Activated CD8-positive, alpha-beta T cell treated with anti-CD3 and anti-CD28 coated beads for 36 hours (primary cell): ENCODE measurements at regions not wholly inside any gene's neighbourhood (a gene's known extent, or its start where the extent isn't known, plus 50 kb on each side); places are given as distances from the start of the nearest gene placed in this dataset.
"Not testable (repeated sequence)": the region's sequence is repeated elsewhere in the genome, so short reads cannot be mapped to it uniquely, and the experiment has no call there.

Experiments
- ATAC-seq: fragments of 200-7000 bp; cut with Tn5 transposase; one replicate; pipeline ENCODE4 v1.10.0; 2021; ENCODE audit warnings: mild to moderate bottlenecking, moderate library complexity
- CTCF ChIA-PET: fragments of 350-600 bp; sonication (Branson Sonifier 250); formaldehyde crosslinking; loops from one replicate; lab custom pipeline; 2021; ENCODE audit warnings: antibody characterized with exemption; lab: Charles Lee
- POLR2A ChIA-PET: fragments of 350-600 bp; sonication (Branson Sonifier 250); formaldehyde crosslinking; loops from one replicate; lab custom pipeline; 2021; ENCODE audit warnings: antibody characterized with exemption; lab: Charles Lee
- DNase-seq: peaks from one replicate; pipeline ENCODE4 v3.0.0-alpha.2; 2020
- H3K27ac Mint-ChIP-seq: one replicate; pipeline ENCODE4 v1.8.0; 2021; ENCODE audit warnings: mild to moderate bottlenecking, mixed read lengths
- H3K27me3 Mint-ChIP-seq: one replicate; pipeline ENCODE4 v1.8.0; 2021; ENCODE audit warnings: mixed read lengths
- H3K36me3 Mint-ChIP-seq: one replicate; pipeline ENCODE4 v1.8.0; 2021; ENCODE audit warnings: low read depth, mixed read lengths
- H3K4me1 Mint-ChIP-seq: one replicate; pipeline ENCODE4 v1.8.0; 2021; ENCODE audit warnings: low read depth, mixed read lengths
- H3K4me3 Mint-ChIP-seq: one replicate; pipeline ENCODE4 v1.8.0; 2021; ENCODE audit warnings: mild to moderate bottlenecking, moderate library complexity, mixed read lengths
- H3K9me3 Mint-ChIP-seq: one replicate; pipeline ENCODE4 v1.8.0; 2021; ENCODE audit warnings: mixed read lengths
- intact Hi-C: fragments of 100-400 bp; cut with micrococcal nuclease; formaldehyde crosslinking; loops from one replicate; pipeline ENCODE4 v1.10.0; 2022
- TF ChIP-seq, protein P1 (sequence below): fragments of 200-600 bp; IDR thresholded peaks from one replicate; pipeline ENCODE4 v1.8.0; 2022; ENCODE audit warnings: antibody characterized with exemption, mild to moderate bottlenecking

DNA sequence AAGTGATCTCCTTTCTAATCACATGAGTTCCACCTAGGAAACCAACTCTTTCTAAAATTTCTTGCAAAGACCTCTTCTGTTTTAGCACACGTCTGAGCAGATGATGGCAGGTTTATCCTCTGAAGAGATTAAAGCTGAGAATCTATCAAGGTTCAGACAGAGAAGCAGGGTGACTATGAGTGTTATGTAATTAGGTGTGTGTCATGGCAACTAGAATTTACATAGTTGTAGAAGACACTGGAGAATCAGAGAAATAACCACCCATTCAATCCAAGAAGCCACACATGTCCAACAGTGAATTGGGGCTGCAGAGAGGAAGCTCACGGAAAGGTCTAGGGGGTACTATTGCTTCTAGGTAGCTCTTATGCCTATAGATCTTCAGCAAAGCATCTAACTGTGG lies 600.5 kb downstream of the PYDC2 start:
- ChIA-PET CTCF (no interaction called here), POLR2A (no interaction called here)
- H3K4me1 Mint-ChIP-seq = no peaks in the 10 kb centered on the region
- H3K27ac Mint-ChIP-seq = no peak overlapping the region
- TF ChIP-seq, protein P1, sequence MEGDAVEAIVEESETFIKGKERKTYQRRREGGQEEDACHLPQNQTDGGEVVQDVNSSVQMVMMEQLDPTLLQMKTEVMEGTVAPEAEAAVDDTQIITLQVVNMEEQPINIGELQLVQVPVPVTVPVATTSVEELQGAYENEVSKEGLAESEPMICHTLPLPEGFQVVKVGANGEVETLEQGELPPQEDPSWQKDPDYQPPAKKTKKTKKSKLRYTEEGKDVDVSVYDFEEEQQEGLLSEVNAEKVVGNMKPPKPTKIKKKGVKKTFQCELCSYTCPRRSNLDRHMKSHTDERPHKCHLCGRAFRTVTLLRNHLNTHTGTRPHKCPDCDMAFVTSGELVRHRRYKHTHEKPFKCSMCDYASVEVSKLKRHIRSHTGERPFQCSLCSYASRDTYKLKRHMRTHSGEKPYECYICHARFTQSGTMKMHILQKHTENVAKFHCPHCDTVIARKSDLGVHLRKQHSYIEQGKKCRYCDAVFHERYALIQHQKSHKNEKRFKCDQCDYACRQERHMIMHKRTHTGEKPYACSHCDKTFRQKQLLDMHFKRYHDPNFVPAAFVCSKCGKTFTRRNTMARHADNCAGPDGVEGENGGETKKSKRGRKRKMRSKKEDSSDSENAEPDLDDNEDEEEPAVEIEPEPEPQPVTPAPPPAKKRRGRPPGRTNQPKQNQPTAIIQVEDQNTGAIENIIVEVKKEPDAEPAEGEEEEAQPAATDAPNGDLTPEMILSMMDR = no peak
- peaks cover 4% of the 10 kb centered on the region for H3K9me3 Mint-ChIP-seq
- no peak for ATAC-seq
- intact Hi-C loops = no loop called here
- H3K4me3 Mint-ChIP-seq = no peak overlapping the region
- DNase-seq = no peak
- H3K36me3 Mint-ChIP-seq = no peaks in the 10 kb centered on the region
- no peaks in the 10 kb centered on the region for H3K27me3 Mint-ChIP-seq

DNA sequence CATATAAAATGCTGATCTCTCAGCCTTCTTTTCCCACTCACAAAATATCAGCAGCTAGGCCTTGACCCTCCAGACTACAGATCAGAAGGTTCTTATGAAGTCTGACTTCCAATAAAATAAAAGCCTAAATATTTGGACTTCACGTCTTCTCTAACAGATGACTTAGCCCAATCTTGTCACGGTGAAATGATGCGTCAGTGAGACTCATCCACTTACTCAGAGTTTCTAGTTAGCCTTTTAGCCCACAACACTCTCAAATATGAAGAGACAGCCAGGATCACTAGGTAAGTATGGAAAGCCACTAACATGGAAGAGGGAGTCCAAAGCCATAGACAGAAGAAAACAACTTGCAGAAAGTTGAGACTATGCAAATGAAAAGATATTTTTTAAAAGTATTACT lies 601.2 kb downstream of the PYDC2 start:
- CTCF ChIA-PET = no interaction called here
- Mint-ChIP-seq H3K36me3 (no peaks in the 10 kb centered on the region), H3K4me3 (no peak overlapping the region), H3K27me3 (no peaks in the 10 kb centered on the region), H3K27ac (no peak overlapping the region), H3K4me1 (no peaks in the 10 kb centered on the region), H3K9me3 (peaks cover 4% of the 10 kb centered on the region)
- DNase-seq (no peak), ATAC-seq (no peak)
- TF ChIP-seq, protein P1 = no peak
- POLR2A ChIA-PET = no interaction called here
- intact Hi-C loops = no loop called here

DNA sequence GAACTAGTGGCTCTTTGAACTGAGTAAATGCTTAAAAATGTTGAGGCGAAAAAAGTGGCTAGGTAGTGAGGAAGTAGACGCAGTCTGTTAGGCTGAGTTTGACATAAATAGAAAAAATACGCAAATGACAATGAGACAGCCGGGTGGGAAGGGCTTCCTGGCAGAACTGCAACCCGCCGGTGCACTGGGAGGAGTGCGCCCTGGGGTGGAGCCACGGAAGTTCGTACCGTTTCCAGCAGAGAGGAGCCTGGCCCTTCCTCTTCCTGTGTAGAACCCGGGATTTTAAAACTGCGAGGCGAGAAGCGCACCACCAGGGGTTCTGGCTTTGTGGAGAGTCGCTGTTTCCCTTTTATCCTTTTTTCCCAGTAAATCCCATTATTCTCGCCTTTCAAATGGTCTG lies 602.6 kb downstream of the PYDC2 start:
- peaks cover 4% of the 10 kb centered on the region for H3K9me3 Mint-ChIP-seq
- ChIA-PET CTCF (no interaction called here), POLR2A (no interaction called here)
- no peak overlapping the region for H3K4me3 Mint-ChIP-seq
- DNase-seq (no peak), ATAC-seq (no peak)
- H3K4me1 Mint-ChIP-seq = no peaks in the 10 kb centered on the region
- H3K27me3 Mint-ChIP-seq = no peaks in the 10 kb centered on the region
- TF ChIP-seq, protein P1 = no peak
- intact Hi-C loops = no loop called here
- H3K27ac Mint-ChIP-seq = no peak overlapping the region
- no peaks in the 10 kb centered on the region for H3K36me3 Mint-ChIP-seq

DNA sequence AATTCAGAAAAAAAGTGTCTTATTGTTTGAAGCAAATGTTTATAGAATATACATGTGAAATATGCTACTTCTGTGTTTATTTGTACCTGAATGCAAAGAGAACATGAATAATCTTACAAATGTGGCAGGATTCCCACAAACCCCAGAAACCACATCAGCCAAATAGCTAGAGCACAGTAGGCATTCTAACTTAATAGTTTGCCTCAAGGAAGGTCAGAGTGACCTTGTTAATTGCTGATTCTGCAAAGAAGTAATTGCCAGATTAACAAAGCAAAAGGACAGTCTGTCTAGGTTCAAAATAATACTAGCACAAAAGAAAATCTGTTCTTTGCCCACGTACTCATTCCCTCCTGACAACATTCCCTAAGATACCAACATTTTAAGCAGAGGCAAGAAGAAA lies 604.0 kb downstream of the PYDC2 start:
- peaks cover 4% of the 10 kb centered on the region for H3K9me3 Mint-ChIP-seq

DNA sequence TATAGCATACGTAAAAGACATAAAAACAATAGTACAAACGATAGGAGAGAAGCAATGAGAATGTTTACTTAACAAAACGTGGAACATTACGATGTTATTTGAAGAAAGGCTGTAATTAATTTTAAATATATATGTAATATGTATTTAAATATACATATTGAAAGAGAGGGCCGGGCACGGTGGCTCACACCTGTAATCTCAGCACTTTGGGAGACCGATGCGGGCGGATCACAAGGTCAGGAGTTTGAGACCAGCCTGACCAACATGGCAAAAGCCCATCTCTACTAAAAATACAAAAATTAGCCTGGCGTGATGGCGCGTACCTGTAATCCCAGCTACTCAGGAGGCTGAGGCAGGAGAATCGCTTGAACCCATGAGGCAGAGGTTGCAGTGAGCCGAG lies 605.3 kb downstream of the PYDC2 start:
- H3K36me3 Mint-ChIP-seq, DNase-seq, CTCF ChIA-PET, H3K9me3 Mint-ChIP-seq, H3K27me3 Mint-ChIP-seq, H3K27ac Mint-ChIP-seq, H3K4me1 Mint-ChIP-seq, intact Hi-C loops, POLR2A ChIA-PET, ATAC-seq, H3K4me3 Mint-ChIP-seq: not testable (repeated sequence)

More for the DNA sequence above, 604.0 kb downstream of the PYDC2 start:
- H3K4me1 Mint-ChIP-seq = no peaks in the 10 kb centered on the region
- no peak overlapping the region for H3K27ac Mint-ChIP-seq
- ATAC-seq (no peak), DNase-seq (no peak)
- no peak overlapping the region for H3K4me3 Mint-ChIP-seq
- TF ChIP-seq, protein P1 = no peak
- POLR2A ChIA-PET = no interaction called here
- H3K36me3 Mint-ChIP-seq = no peaks in the 10 kb centered on the region
- CTCF ChIA-PET = no interaction called here
- H3K27me3 Mint-ChIP-seq = no peaks in the 10 kb centered on the region
- intact Hi-C loops = no loop called here
